Activated CD4-positive, alpha-beta memory T cell treated with anti-CD3 and anti-CD28 coated beads for 36 hours (primary cell): ENCODE measurements at regions not wholly inside any gene's neighbourhood (a gene's known extent, or its start where the extent isn't known, plus 50 kb on each side); places are given as distances from the start of the nearest gene placed in this dataset.
"Not testable (repeated sequence)": the region's sequence is repeated elsewhere in the genome, so short reads cannot be mapped to it uniquely, and the experiment has no call there.

ENCODE experiments used
- CTCF ChIA-PET: fragments of 350-600 bp; sonication (Branson Sonifier 250); formaldehyde crosslinking; loops from one replicate; lab custom pipeline; 2021; ENCODE audit warnings: antibody characterized with exemption, inconsistent platforms; lab: Charles Lee
- POLR2A ChIA-PET: fragments of 350-600 bp; sonication (Branson Sonifier 250); formaldehyde crosslinking; loops from one replicate; lab custom pipeline; 2021; ENCODE audit warnings: antibody characterized with exemption; lab: Charles Lee
- DNase-seq: peaks from one replicate; pipeline ENCODE4 v3.0.0-alpha.2; 2020
- H3K27ac Mint-ChIP-seq: one replicate; pipeline ENCODE4 v1.8.0; 2021; ENCODE audit warnings: mixed read lengths
- H3K27me3 Mint-ChIP-seq: one replicate; pipeline ENCODE4 v1.8.0; 2021; ENCODE audit warnings: mixed read lengths
- H3K36me3 Mint-ChIP-seq: one replicate; pipeline ENCODE4 v1.8.0; 2021; ENCODE audit warnings: mixed read lengths
- H3K4me1 Mint-ChIP-seq: one replicate; pipeline ENCODE4 v1.8.0; 2021; ENCODE audit warnings: low read depth, mixed read lengths
- H3K4me3 Mint-ChIP-seq: one replicate; pipeline ENCODE4 v1.8.0; 2021; ENCODE audit warnings: mild to moderate bottlenecking, mixed read lengths
- H3K9me3 Mint-ChIP-seq: one replicate; pipeline ENCODE4 v1.8.0; 2021; ENCODE audit warnings: mixed read lengths
- intact Hi-C: fragments of 100-400 bp; cut with micrococcal nuclease; formaldehyde crosslinking; loops from one replicate; pipeline ENCODE4 v1.15.1; 2023

DNA sequence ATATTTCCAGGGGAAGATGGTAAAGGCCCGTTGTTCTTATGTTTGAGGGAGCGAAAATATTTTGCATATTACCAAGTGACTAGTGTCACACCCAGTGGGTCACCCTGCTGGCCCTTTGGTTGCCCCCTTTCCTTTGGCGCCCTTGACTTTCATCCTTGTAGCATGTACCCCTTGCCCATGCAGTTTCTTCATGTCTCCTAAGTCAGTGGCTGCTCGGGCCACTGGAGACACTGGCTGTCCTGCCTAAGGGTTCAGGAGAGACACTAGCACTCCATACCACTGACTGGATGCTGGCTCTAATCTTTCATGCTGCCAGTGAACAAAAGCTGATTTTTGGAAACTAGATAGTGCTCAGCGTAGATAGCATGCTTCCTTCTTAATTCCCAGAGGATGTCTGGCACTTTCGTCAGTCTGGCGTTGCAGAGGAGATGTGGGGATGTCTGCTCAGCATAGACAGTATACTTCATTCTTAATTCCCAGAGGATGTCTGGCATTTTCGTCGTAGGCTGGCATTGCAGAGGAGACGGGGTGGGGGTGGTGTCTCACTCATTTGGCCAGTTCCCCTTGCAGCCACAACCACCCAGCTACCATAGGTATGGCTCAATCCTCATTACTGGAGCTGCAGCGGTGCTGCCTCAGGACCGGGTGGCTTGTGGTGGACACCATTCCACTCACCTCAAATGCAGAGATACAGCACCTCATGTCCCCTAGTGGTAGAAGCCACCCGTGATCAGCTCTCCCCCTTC lies 770.9 kb upstream of the TPTE start:
- Mint-ChIP-seq H3K27me3 (no peaks in the 10 kb centered on the region), H3K36me3 (no peaks in the 10 kb centered on the region), H3K4me3 (no peak overlapping the region), H3K9me3 (peaks cover 8% of the 10 kb centered on the region), H3K27ac (no peak overlapping the region), H3K4me1 (no peaks in the 10 kb centered on the region)
- CTCF ChIA-PET = no interaction called here
- POLR2A ChIA-PET = no interaction called here
- no peak for DNase-seq
- intact Hi-C loops = no loop called here

DNA sequence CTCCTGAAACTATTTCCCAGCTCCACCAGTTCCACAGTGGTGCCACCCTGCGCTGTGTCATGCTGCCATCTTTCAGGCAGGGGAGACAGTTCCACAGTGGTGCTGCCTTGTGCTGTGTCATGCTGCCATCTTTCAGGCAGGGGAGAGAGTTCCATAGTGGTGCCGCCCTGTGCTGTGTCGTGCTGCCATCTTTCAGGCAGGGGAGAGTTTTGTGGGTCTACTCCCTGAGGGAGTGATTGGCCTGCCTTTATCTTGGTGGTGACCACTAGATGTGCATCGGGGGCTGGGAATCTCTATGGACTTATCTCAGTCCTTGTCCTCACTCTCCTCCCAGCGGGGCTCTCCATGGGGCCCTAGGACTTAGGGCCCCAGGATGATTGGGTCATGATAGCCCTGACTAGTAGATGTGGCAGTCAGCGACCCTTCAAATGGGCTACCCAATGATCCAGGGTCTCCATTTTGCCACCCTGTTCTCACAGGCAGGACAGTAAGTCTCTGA lies 770.2 kb upstream of the TPTE start:
- H3K9me3 Mint-ChIP-seq, H3K4me3 Mint-ChIP-seq, POLR2A ChIA-PET, H3K27ac Mint-ChIP-seq, intact Hi-C loops, H3K4me1 Mint-ChIP-seq, H3K36me3 Mint-ChIP-seq, CTCF ChIA-PET, DNase-seq, H3K27me3 Mint-ChIP-seq: not testable (repeated sequence)

DNA sequence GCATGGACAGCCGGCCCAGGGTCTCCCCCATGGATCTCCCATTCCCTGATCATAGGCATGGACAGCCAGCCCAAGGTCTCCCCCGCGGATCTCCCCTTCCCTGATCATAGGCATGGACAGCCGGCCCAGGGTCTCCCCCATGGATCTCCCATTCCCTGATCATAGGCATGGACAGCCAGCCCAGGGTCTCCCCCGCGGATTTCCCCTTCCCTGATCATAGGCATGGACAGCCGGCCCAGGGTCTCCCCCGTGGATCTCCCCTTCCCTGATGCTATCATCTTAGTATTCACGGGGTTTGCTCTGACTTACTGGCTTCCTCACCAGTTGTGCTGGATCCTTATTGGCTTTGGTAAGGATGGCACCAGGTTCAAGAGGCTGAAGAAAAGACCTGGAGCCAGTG lies 769.4 kb upstream of the TPTE start:
- H3K27ac Mint-ChIP-seq, CTCF ChIA-PET, H3K4me1 Mint-ChIP-seq, H3K36me3 Mint-ChIP-seq, intact Hi-C loops, H3K27me3 Mint-ChIP-seq, H3K9me3 Mint-ChIP-seq, H3K4me3 Mint-ChIP-seq, POLR2A ChIA-PET, DNase-seq: not testable (repeated sequence)

DNA sequence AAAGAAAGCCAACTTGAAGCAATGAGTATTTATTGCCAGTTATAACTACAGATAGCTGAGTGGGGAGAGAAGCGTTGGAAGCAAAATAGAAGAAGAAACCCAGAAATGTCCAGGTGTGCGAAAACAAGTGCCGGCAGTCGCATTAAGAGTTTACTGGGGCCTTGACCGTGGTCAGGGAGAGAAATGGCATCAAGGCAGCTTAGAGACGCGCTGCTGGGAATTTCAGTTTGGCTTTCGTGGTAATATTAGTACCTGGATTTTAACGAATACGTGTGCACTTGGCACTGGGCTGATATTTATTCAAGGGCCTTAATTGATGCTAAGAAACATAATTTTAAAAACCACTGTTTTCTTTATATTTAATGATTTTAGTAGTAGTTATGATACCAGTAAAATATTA lies 767.9 kb upstream of the TPTE start:
- POLR2A ChIA-PET, H3K36me3 Mint-ChIP-seq, DNase-seq, H3K4me1 Mint-ChIP-seq, H3K27ac Mint-ChIP-seq, CTCF ChIA-PET, H3K27me3 Mint-ChIP-seq, intact Hi-C loops, H3K9me3 Mint-ChIP-seq, H3K4me3 Mint-ChIP-seq: not testable (repeated sequence)

DNA sequence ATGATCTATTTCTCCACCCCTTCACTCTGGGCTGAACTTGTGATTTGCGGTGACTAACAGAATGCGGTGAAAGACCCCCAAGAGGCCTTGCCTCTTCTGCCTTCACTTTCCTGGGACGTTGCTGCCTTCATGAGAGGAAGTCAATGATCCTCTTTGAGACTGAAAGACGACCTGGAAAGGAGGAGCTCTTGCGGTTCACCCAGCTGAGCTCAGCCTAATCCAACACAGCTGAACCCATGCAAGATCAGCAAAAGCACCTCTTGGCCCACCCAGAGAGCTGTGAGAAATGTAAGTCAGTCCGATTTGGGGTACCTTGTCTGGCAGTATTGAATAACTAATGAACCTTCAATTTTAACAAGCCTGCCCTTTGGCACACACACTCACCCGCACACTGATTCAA lies 767.4 kb upstream of the TPTE start:
- CTCF ChIA-PET = no interaction called here

GRCh38 chr21:9754434-9754833 lies 766.9 kb upstream of the TPTE start:
- DNase-seq, H3K27ac Mint-ChIP-seq, H3K4me3 Mint-ChIP-seq, H3K9me3 Mint-ChIP-seq, H3K4me1 Mint-ChIP-seq, CTCF ChIA-PET, POLR2A ChIA-PET, H3K36me3 Mint-ChIP-seq, H3K27me3 Mint-ChIP-seq, intact Hi-C loops: not testable (repeated sequence)

More for the DNA sequence above, 767.4 kb upstream of the TPTE start:
- no peaks in the 10 kb centered on the region for H3K27me3 Mint-ChIP-seq
- H3K9me3 Mint-ChIP-seq = peaks cover 3% of the 10 kb centered on the region
- no peak for DNase-seq
- H3K27ac Mint-ChIP-seq = no peak overlapping the region
- no peaks in the 10 kb centered on the region for H3K4me1 Mint-ChIP-seq
- intact Hi-C loops = no loop called here
- H3K36me3 Mint-ChIP-seq = no peaks in the 10 kb centered on the region
- H3K4me3 Mint-ChIP-seq = no peak overlapping the region
- POLR2A ChIA-PET = no interaction called here

- POLR2A ChIA-PET = no interaction called here
- intact Hi-C loops = no loop called here
- no peaks in the 10 kb centered on the region for H3K4me1 Mint-ChIP-seq
- H3K9me3 Mint-ChIP-seq = peaks cover 3% of the 10 kb centered on the region
- CTCF ChIA-PET = no interaction called here
- no peak overlapping the region for H3K4me3 Mint-ChIP-seq
- no peaks in the 10 kb centered on the region for H3K27me3 Mint-ChIP-seq
- no peak for DNase-seq
- no peaks in the 10 kb centered on the region for H3K36me3 Mint-ChIP-seq
- no peak overlapping the region for H3K27ac Mint-ChIP-seq
These were observed 765.8 kb upstream of the TPTE start for GRCh38 chr21:9755611-9756010.

- Mint-ChIP-seq H3K27ac (no peak overlapping the region), H3K4me3 (no peak overlapping the region), H3K9me3 (peaks cover 3% of the 10 kb centered on the region), H3K36me3 (no peaks in the 10 kb centered on the region), H3K27me3 (no peaks in the 10 kb centered on the region), H3K4me1 (no peaks in the 10 kb centered on the region)
- POLR2A ChIA-PET = no interaction called here
- intact Hi-C loops = no loop called here
- CTCF ChIA-PET = no interaction called here
- no peak for DNase-seq
These were observed 764.7 kb upstream of the TPTE start for GRCh38 chr21:9756677-9757076.

GRCh38 chr21:9757118-9757517 lies 764.3 kb upstream of the TPTE start:
- H3K27me3 Mint-ChIP-seq, POLR2A ChIA-PET, H3K36me3 Mint-ChIP-seq, H3K27ac Mint-ChIP-seq, H3K4me1 Mint-ChIP-seq, H3K9me3 Mint-ChIP-seq, CTCF ChIA-PET, H3K4me3 Mint-ChIP-seq, intact Hi-C loops, DNase-seq: not testable (repeated sequence)

DNA sequence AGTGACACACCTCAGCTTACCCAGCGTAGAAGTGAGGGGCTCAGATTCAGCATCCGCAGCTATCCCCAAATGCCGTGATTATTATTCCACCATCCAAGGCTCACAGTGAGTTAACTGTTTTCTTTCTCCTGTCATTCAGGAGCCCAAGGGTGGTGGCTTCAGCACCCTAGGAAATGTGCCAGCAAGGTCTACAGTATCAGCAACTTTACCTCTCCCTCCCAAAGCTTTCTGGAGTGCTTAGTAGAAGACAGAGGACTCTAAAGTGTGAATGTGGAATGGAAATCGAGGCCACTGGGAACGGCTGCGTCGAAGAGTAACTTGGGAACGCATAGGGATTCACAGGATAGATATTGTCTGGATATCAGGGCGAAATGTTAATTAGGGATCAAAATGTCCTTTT lies 763.8 kb upstream of the TPTE start:
- H3K4me1 Mint-ChIP-seq, CTCF ChIA-PET, H3K36me3 Mint-ChIP-seq, H3K4me3 Mint-ChIP-seq, H3K27me3 Mint-ChIP-seq, H3K9me3 Mint-ChIP-seq, H3K27ac Mint-ChIP-seq, DNase-seq, intact Hi-C loops, POLR2A ChIA-PET: not testable (repeated sequence)

GRCh38 chr21:9758141-9758540 lies 763.2 kb upstream of the TPTE start:
- intact Hi-C loops = no loop called here
- H3K27ac Mint-ChIP-seq = no peak overlapping the region
- H3K36me3 Mint-ChIP-seq = no peaks in the 10 kb centered on the region
- H3K4me1 Mint-ChIP-seq = no peaks in the 10 kb centered on the region
- H3K4me3 Mint-ChIP-seq = no peak overlapping the region
- CTCF ChIA-PET = no interaction called here
- H3K27me3 Mint-ChIP-seq = no peaks in the 10 kb centered on the region
- peaks cover 3% of the 10 kb centered on the region for H3K9me3 Mint-ChIP-seq
- POLR2A ChIA-PET = no interaction called here
- no peak for DNase-seq

DNA sequence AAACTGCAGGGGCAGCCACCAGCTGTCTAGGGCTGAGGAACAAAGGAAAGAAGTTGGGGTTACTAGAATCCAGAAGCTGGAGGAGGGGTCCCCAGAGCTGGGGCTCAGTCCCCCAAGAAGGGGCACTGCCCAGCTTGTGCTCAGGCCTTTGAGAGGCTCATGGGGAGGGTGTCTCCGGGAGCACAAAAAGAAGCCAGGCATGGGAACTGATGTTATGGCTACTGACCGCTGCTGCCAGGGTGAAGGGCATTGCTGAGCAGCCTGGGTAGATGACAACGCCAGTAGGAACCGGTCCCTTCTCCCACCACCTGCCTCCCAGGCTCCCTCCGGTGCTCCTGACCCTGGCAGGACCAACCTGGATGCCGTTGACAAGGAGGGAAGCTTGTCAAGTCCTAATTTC lies 762.5 kb upstream of the TPTE start:
- DNase-seq = no peak
- Mint-ChIP-seq H3K27ac (no peak overlapping the region), H3K9me3 (peaks cover 3% of the 10 kb centered on the region), H3K27me3 (no peaks in the 10 kb centered on the region), H3K4me1 (no peaks in the 10 kb centered on the region), H3K36me3 (no peaks in the 10 kb centered on the region), H3K4me3 (no peak overlapping the region)
- POLR2A ChIA-PET = no interaction called here
- CTCF ChIA-PET = no interaction called here
- intact Hi-C loops = no loop called here

DNA sequence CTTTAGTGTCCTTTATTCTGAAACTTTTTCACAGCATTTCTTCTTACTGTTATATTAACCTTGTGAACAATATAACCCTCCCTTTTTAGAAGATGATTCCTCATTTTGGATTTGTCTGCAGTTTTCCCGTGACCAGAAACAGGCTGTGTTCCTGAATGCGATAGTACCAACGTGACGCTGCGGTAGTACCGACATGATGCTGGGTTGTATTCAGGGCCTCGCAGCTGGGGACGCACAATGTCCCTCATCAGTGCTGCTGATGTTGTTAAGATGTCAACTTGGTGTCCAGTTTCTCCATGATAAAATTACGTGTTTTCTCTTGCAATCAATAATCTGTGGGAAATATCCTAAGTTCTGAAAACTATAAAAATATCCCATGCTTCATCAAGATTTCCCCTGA lies 761.4 kb upstream of the TPTE start:
- Mint-ChIP-seq H3K4me3 (no peak overlapping the region), H3K27me3 (no peaks in the 10 kb centered on the region)
- intact Hi-C loops = no loop called here

More for the DNA sequence above, 761.4 kb upstream of the TPTE start:
- DNase-seq = no peak
- H3K36me3 Mint-ChIP-seq = no peaks in the 10 kb centered on the region
- H3K27ac Mint-ChIP-seq = no peak overlapping the region
- no peaks in the 10 kb centered on the region for H3K4me1 Mint-ChIP-seq
- no peaks in the 10 kb centered on the region for H3K9me3 Mint-ChIP-seq
- ChIA-PET CTCF (no interaction called here), POLR2A (no interaction called here)
